HUES48 (cell line): ENCODE measurements at regions not wholly inside any gene's neighbourhood (a gene's known extent, or its start where the extent isn't known, plus 50 kb on each side); places are given as distances from the start of the nearest gene placed in this dataset.

Source experiments
- H3K27ac ChIP-seq: one replicate; pipeline ENCODE4 v1.7.0; 2013; ENCODE audit warnings: low read depth, low read length, inconsistent platforms
- H3K27me3 ChIP-seq: 2 replicates; pipeline ENCODE4 v1.6.1; 2013; ENCODE audit warnings: mild to moderate bottlenecking, low read length; ENCODE audit not compliant: control insufficient read depth, insufficient read depth
- H3K36me3 ChIP-seq: 2 replicates; pipeline ENCODE4 v1.6.1; 2013; ENCODE audit warnings: low read length; ENCODE audit not compliant: control insufficient read depth, insufficient read depth
- H3K4me1 ChIP-seq: 2 replicates; pipeline ENCODE4 v1.6.1; 2013; ENCODE audit warnings: mild to moderate bottlenecking, low read length; ENCODE audit not compliant: control insufficient read depth, insufficient read depth
- H3K4me3 ChIP-seq: 2 replicates; pipeline ENCODE4 v1.5.1; 2013; ENCODE audit warnings: mild to moderate bottlenecking, low read depth, low read length
- H3K9ac ChIP-seq: 2 replicates; pipeline ENCODE4 v1.6.1; 2013; ENCODE audit warnings: mild to moderate bottlenecking, low read depth, low read length, moderate library complexity
- H3K9me3 ChIP-seq: 2 replicates; pipeline ENCODE4 v1.6.1; 2013; ENCODE audit warnings: low read length; ENCODE audit not compliant: control insufficient read depth, insufficient read depth

DNA sequence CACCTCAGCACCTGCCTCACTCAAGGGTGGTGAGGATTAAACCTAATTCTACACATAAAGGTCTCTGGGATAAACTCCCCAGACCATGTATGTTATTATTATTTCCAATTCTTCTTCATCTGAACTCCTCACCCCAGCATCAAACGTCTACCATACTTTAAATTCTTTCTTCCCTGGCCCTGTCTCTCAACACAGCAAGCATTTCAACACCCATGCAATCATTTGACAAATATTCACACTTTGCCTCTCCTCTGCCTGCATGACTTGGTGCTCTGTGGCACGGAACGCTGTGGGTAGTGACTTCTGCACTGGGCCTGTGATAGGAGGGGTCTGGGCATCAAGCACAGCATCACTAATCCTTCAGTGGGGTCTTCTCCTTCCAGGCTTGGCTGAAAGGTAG, 490.8 kb downstream of the TNS3 start:
- Histone ChIP-seq H3K4me1 (no peaks in the 10 kb centered on the region), H3K27ac (no peak overlapping the region), H3K9ac (no peak overlapping the region), H3K36me3 (no peaks in the 10 kb centered on the region), H3K9me3 (no peaks in the 10 kb centered on the region), H3K4me3 (no peak overlapping the region), H3K27me3 (peaks cover 7% of the 10 kb centered on the region)

DNA sequence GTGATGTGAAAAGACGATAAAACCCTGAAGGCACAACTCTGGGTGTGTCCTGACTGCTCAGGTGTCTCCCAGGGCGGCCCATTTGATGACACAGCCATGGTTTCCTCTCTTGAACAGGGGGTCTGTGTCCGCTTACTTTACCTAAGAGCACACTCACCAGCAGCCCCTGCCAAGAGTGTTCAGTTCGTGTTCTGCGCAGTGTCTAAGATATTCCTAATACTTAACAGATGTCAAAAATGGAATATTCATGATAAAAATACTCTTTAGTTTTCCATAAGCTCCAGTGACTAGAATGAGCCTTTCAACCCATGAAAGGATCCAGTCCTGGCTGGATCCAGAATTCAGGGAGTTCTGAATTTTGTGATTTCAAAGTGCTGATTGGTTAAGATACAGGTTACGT, 492.4 kb downstream of the TNS3 start:
- H3K9ac ChIP-seq: no peak overlapping the region
- H3K27me3 ChIP-seq: peaks cover 7% of the 10 kb centered on the region
- H3K4me3 ChIP-seq: no peak overlapping the region
- H3K36me3 ChIP-seq: no peaks in the 10 kb centered on the region
- H3K4me1 ChIP-seq: no peaks in the 10 kb centered on the region
- H3K27ac ChIP-seq: no peak overlapping the region
- H3K9me3 ChIP-seq: no peaks in the 10 kb centered on the region

DNA sequence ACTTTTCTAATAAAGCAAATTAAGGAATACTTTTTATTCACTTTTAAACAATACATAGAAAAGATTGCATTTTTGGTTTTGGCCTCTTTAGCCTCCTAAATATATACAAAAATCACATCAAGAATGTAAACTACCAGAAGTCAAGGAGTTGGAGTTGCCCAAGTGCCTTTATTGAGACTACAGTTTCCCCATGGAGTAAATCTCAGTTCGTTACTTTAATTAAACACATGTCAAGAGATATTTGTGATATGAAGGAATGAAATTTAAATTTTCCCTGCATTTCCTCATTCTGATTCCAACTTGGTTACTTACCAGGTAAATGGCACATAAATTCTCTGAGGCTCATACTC, 492.9 kb downstream of the TNS3 start:
- Histone ChIP-seq H3K36me3 (no peaks in the 10 kb centered on the region), H3K4me1 (no peaks in the 10 kb centered on the region), H3K9me3 (no peaks in the 10 kb centered on the region), H3K27ac (no peak overlapping the region), H3K4me3 (no peak overlapping the region), H3K9ac (no peak overlapping the region), H3K27me3 (peaks cover 7% of the 10 kb centered on the region)

DNA sequence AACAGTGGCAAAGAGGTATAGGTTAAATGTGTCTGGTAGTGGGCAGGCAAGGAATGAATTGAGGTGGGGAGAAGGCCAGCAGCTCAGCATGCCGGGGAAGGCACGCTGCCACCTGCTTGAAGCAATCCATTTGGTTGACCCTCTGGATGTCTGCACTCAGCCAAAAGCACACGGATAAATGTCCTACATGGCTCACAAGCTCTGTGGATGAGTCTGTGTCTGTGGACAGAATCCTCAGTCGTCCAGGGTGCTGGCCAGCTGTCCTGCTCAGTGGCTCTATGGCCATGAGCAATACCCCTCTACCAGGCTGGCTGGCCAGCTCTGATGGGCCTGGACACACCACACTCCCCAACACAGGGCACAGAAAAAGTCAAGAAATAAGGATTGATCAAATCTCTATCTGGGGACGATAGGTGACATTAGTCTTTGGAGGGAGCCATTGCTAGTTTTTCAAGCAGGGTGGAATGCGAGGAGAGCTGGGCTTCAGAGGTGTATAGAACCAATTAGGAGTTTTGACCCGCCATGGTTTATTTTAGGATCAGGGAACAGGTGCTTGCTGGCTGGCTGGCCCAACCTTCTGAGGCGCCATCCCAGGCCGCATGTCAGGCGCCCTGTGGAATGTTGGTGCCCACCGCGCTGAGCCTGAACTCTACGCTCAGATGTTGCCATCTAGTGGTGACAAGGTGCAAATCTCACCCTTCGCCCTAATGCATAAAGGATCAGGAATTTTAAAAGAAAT, 493.4 kb downstream of the TNS3 start:
- H3K27ac ChIP-seq: no peak overlapping the region
- H3K36me3 ChIP-seq: no peaks in the 10 kb centered on the region
- no peaks in the 10 kb centered on the region for H3K4me1 ChIP-seq
- no peaks in the 10 kb centered on the region for H3K9me3 ChIP-seq
- peaks cover 7% of the 10 kb centered on the region for H3K27me3 ChIP-seq
- no peak overlapping the region for H3K4me3 ChIP-seq
- H3K9ac ChIP-seq: no peak overlapping the region

DNA sequence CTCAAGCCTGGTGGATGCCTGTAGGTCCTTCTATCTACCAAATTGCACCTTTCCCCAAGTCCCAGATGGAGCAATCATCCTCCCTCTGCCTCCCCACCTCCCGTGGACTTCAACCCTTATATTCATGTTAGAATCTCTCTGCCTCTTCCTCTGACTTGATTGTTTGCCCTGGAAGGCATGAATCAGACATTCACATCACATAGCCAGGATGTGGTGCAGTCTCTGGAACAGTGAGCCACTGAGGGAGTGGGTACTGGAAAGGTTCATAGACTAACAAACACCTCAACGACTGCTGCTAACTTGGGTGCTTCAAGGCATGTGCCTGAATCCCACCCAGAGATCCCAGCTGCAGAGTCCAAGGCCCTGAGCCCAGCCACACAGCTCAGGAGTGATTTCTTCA, 494.0 kb downstream of the TNS3 start:
- no peak overlapping the region for H3K4me3 ChIP-seq
- no peaks in the 10 kb centered on the region for H3K4me1 ChIP-seq
- no peak overlapping the region for H3K9ac ChIP-seq
- peaks cover 7% of the 10 kb centered on the region for H3K27me3 ChIP-seq
- H3K27ac ChIP-seq: no peak overlapping the region
- no peaks in the 10 kb centered on the region for H3K9me3 ChIP-seq
- H3K36me3 ChIP-seq: no peaks in the 10 kb centered on the region

DNA sequence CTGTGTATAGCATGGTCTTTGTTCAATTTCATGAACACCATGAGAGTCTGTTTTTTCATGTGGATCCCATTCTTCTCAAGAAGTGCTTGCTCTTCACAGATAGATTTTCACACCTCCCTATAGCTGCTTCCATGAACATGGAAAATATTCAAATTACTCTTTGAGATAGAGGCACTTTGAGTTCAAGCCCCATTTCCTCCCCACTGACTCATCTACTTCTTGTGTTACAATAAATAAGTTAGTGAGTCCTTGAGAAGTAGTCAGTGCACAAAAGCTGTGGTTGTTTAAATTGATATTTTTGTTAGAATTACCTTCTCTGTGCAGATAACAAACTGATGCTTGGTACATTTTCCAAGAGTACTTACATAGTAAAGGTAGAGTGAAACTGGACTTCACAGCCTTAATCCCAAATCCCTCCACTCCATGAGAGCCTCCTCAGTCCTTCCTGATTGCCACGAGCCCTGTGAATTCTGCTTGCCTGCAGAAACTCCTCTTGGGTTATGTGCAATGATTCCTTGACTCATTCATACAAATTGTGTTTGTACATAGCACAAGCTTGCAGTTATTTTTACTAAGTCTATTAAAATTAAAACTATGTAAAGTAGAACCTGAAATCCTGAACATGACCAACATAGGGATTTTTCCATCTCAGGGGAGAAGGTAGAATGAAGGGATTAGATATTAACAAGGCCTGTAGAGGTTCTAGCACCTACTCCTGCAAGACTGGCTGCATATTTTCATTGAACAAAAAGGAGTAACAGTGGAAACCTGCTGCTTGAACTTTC, 496.2 kb downstream of the TNS3 start:
- Histone ChIP-seq H3K27ac (no peak overlapping the region), H3K4me3 (no peak overlapping the region), H3K9ac (no peak overlapping the region), H3K9me3 (no peaks in the 10 kb centered on the region), H3K27me3 (peaks cover 7% of the 10 kb centered on the region), H3K36me3 (no peaks in the 10 kb centered on the region), H3K4me1 (no peaks in the 10 kb centered on the region)

DNA sequence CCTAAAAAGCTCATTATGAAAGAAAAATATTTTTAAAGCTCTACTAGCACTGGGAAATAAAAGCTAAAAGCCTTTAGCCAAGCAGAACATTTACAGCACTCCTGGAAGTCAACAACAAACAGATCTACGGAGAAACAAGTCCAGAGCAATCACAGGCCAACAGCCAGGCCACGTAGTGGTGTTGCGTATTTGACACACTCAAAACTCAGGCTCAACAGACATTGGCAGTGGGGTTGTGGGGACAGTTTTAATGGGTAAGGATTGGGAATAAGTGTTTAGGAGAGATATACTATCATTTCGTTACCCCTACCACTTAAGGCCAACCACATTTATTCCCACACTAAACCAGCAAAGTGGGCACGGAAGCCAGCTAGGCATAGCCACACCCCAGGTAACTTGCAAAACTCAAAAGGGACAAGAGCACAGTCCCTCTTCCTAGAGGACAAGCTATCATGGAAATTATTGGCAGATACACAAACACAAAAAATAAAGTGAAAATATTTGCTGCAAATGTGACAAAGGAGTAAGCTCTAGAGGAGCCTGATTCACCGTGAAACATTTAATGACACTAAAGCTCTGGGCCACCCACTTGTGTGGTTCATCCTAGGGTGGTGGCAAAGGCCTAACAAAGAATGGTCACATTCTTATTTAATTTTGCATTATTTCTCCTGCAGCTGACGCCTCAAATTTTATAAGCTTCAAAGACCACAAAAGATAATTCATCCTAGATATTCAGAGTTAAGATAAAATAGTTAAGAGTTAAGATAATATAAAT, 498.2 kb downstream of the TNS3 start:
- H3K4me3 ChIP-seq: no peak overlapping the region
- H3K9ac ChIP-seq: no peak overlapping the region
- no peaks in the 10 kb centered on the region for H3K4me1 ChIP-seq

DNA sequence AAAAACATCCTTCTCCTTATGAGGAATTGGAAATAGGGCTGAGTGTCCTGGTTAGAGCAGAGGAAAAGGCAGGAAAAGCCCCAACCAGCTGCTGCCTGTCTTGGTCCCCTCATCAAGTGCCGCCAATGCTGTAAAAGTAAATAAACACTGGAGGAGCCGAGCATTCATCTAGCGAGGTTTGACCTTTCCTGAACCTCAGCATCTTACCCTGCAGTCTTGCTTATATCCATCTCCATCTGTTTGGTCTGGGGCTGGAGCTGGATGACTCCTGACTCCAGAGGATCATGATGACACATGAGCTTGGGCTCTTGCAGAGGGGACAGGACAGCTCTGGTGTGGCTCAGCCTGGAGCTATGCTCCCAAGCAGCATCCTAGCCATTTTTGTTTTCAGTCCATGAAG, 501.1 kb downstream of the TNS3 start:
- Histone ChIP-seq H3K27ac (no peak overlapping the region), H3K27me3 (no peaks in the 10 kb centered on the region), H3K4me3 (no peak overlapping the region), H3K4me1 (no peaks in the 10 kb centered on the region), H3K36me3 (no peaks in the 10 kb centered on the region), H3K9ac (no peak overlapping the region), H3K9me3 (no peaks in the 10 kb centered on the region)

More for the DNA sequence above, 498.2 kb downstream of the TNS3 start:
- H3K27ac ChIP-seq: no peak overlapping the region
- H3K36me3 ChIP-seq: no peaks in the 10 kb centered on the region
- H3K9me3 ChIP-seq: no peaks in the 10 kb centered on the region
- peaks cover 7% of the 10 kb centered on the region for H3K27me3 ChIP-seq

DNA sequence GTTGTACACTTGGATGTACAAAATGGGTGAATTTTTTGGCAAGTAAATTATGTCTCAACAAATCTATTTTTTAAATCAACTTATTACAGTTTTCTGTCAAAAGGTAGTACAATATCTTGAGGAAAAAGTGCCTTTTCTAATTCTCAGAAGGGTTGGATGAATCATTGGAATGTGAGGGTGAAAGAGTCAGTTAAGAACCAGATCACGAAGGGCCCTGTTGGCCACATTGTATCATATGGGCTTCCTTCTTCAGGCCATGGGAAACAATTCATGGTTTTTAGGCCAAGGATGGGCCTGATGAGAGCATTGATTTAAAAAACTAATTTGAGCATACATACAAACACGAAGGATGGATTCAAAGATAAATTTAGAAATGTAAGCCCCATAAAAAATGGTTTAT, 503.7 kb downstream of the TNS3 start:
- Histone ChIP-seq H3K27ac (no peak overlapping the region), H3K9me3 (no peaks in the 10 kb centered on the region), H3K4me3 (no peak overlapping the region), H3K27me3 (no peaks in the 10 kb centered on the region), H3K9ac (no peak overlapping the region), H3K36me3 (no peaks in the 10 kb centered on the region), H3K4me1 (no peaks in the 10 kb centered on the region)

DNA sequence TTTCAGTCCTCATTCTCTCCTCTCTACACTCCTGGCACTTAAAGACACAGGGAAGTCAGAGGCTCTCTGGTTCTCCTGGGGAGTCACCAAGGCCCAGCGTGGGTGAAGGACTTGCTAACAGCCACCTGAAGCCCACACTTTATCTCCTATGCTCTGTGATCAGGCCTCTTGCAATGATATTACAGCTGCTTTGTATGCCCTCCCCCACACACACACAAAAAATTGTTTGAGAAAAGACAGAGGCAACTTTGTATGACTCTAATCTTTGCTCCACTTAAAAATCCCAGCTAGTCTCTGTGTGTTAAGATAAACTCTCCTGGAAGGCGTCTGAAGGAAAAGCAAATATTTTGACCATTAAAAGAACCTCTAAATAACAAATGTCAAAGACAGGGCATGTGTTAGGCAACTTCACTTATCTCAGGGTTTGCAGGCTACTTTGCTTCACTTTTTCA, 507.2 kb downstream of the TNS3 start:
- no peaks in the 10 kb centered on the region for H3K9me3 ChIP-seq

DNA sequence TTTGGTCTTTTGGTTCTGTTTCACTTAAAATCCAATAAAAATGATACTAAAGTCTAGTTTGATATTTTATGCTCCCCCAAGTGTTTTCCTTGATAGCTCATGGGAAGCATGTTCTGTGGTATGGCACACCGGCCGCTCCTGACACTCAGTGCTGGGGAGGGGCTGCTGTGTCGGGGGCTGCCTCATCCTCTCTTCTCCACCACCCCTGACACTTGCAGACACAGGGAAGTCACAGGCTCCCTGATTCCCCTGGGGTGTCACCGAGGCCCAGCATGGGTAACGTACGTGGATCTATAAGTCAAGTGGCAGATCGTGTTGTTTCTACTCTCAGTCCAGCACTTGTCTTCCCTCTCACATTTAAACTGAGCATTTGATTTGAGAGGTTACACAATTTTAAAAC, 508.6 kb downstream of the TNS3 start:
- no peak overlapping the region for H3K4me3 ChIP-seq
- no peaks in the 10 kb centered on the region for H3K36me3 ChIP-seq
- H3K9me3 ChIP-seq: no peaks in the 10 kb centered on the region
- H3K4me1 ChIP-seq: no peaks in the 10 kb centered on the region
- H3K27me3 ChIP-seq: no peaks in the 10 kb centered on the region
- H3K9ac ChIP-seq: no peak overlapping the region
- H3K27ac ChIP-seq: no peak overlapping the region

More for the DNA sequence above, 507.2 kb downstream of the TNS3 start:
- Histone ChIP-seq H3K9ac (no peak overlapping the region), H3K4me3 (no peak overlapping the region), H3K27ac (no peak overlapping the region), H3K4me1 (no peaks in the 10 kb centered on the region), H3K36me3 (no peaks in the 10 kb centered on the region), H3K27me3 (no peaks in the 10 kb centered on the region)
